PC-9 (cell line): ENCODE measurements at regions not wholly inside any gene's neighbourhood (a gene's known extent, or its start where the extent isn't known, plus 50 kb on each side); places are given as distances from the start of the nearest gene placed in this dataset.

Source experiments
- EZH2 ChIP-seq: fragments of 200-600 bp; sonication (generic); IDR thresholded peaks from 2 replicates; pipeline ENCODE4 v1.8.0; 2017; ENCODE audit warnings: antibody characterized with exemption, low read depth
- TF ChIP-seq, protein P1 (sequence below): fragments of 200-600 bp; sonication (generic); conservative IDR thresholded peaks from 2 replicates; pipeline ENCODE4 v1.6.1; 2017; ENCODE audit warnings: mixed run types, antibody characterized with exemption, mild to moderate bottlenecking, moderate library complexity

DNA sequence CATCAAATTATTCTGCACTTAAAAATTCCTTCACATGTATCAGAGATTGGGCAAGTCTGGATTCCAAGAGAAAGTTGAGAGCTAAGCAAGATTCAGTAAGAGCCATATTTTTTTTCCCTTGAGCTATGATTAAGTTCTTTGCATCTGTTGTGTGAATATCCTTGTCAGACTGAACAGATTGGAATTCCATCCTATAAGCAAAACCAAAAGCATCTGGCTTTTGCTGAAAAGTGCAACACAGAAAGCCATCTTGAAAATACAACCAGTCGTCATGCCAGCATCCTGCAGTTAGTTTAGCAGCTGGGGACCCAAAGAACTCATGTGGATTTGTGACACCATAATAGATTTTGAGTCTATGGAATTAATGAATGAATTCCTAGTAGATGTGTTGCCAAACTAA lies 316.9 kb downstream of the MTRR start:
- TF ChIP-seq, protein P1, sequence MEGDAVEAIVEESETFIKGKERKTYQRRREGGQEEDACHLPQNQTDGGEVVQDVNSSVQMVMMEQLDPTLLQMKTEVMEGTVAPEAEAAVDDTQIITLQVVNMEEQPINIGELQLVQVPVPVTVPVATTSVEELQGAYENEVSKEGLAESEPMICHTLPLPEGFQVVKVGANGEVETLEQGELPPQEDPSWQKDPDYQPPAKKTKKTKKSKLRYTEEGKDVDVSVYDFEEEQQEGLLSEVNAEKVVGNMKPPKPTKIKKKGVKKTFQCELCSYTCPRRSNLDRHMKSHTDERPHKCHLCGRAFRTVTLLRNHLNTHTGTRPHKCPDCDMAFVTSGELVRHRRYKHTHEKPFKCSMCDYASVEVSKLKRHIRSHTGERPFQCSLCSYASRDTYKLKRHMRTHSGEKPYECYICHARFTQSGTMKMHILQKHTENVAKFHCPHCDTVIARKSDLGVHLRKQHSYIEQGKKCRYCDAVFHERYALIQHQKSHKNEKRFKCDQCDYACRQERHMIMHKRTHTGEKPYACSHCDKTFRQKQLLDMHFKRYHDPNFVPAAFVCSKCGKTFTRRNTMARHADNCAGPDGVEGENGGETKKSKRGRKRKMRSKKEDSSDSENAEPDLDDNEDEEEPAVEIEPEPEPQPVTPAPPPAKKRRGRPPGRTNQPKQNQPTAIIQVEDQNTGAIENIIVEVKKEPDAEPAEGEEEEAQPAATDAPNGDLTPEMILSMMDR: no peak
- TF ChIP-seq EZH2: no peak
